K562 (cell line): ENCODE measurements at regions not wholly inside any gene's neighbourhood (a gene's known extent, or its start where the extent isn't known, plus 50 kb on each side); places are given as distances from the start of the nearest gene placed in this dataset.

Experiments used
- ATAC-seq: fragments of 200-7000 bp; cut with Tn5 transposase; 3 replicates; pipeline ENCODE4 v1.9.1; 2020; ENCODE audit warnings: moderate library complexity
- BruUV-seq: library from RNA; stranded (reverse); fragments of 400-500 nt; replicated peaks from 2 replicates; lab custom pipeline; 2021; lab: Mats Ljungman, UMichigan
- CTCF ChIA-PET: fragments of 300-600 bp; formaldehyde crosslinking; extraction: SDS; loops from one replicate; lab custom pipeline; 2021; ENCODE audit warnings: low intra/inter-chr PET ratio; lab: Yijun Ruan, JAX
- POLR2A ChIA-PET: fragments of 300-600, 350-650 bp; sonication (Branson Sonifier 250); formaldehyde crosslinking; extraction: SDS; loops from one replicate; lab custom pipeline; 2021; ENCODE audit warnings: antibody characterized with exemption, inconsistent platforms; lab: Yijun Ruan, JAX
- DNase-seq, 4 experiments: peaks; one replicate each; pipeline versions ENCODE4 v3.0.0 to v3.0.0-alpha.2; 2011 to 2018; ENCODE audit warnings: low spot score in 3 of 4, mixed read lengths in 3 of 4; ENCODE audit errors: extremely low read depth in 1 of 4
- FAIRE-seq: peaks from 2 replicates; lab custom pipeline; 2011; peaks lifted over from hg19 to GRCh38; lab: Jason Lieb, UNC
- H2AFZ ChIP-seq: 2 replicates; pipeline ENCODE4 v1.6.0; 2011; ENCODE audit warnings: low read depth, low read length, control low read depth, inconsistent platforms
- H3K27ac ChIP-seq: fragments of 200-600 bp; 3 replicates; pipeline ENCODE4 v1.8.0; 2011; ENCODE audit warnings: low read depth, mild to moderate bottlenecking, control low read depth, inconsistent platforms, low read length, moderate library complexity, mixed read lengths; ENCODE audit errors: extremely low read depth
- H3K27me3 ChIP-seq, 2 experiments: fragments of 300-600 bp in 1 of 2; 2 replicates in 1 of 2; 3 replicates in 1 of 2; pipeline versions ENCODE4 v1.6.0 to v1.8.0; 2011; ENCODE audit warnings: inconsistent platforms in 2 of 2, low read length in 2 of 2, mild to moderate bottlenecking in 1 of 2, mixed read lengths in 1 of 2, moderate library complexity in 1 of 2; ENCODE audit not compliant: control insufficient read depth in 2 of 2, insufficient read depth in 2 of 2
- H3K36me3 ChIP-seq: fragments of 300-600 bp; 3 replicates; pipeline ENCODE4 v1.8.0; 2011; ENCODE audit warnings: mild to moderate bottlenecking, low read length, inconsistent platforms; ENCODE audit not compliant: control insufficient read depth, insufficient read depth
- H3K4me1 ChIP-seq, 2 experiments: fragments of 200-600 bp in 1 of 2; replicated peaks in 1 of 2; 2 replicates in 1 of 2; 3 replicates in 1 of 2; pipeline versions ENCODE4 v1.5.1 to v1.8.0; 2011; ENCODE audit warnings: inconsistent platforms in 2 of 2, low read length in 2 of 2, mild to moderate bottlenecking in 1 of 2, mixed read lengths in 1 of 2, moderate library complexity in 1 of 2; ENCODE audit not compliant: control insufficient read depth in 2 of 2, insufficient read depth in 2 of 2
- H3K4me2 ChIP-seq: 2 replicates; pipeline ENCODE4 v1.6.1; 2011; ENCODE audit warnings: low read length, control low read depth, inconsistent platforms, mixed read lengths; ENCODE audit not compliant: insufficient read depth
- H3K4me3 ChIP-seq: fragments of 200-600 bp; sonication (generic), shearing (Covaris generic); 2 replicates; pipeline ENCODE4 v1.5.1; 2016; ENCODE audit warnings: control low read depth, inconsistent platforms
- H3K79me2 ChIP-seq: fragments of 200-600 bp; 3 replicates; pipeline ENCODE4 v1.8.0; 2011; ENCODE audit warnings: low read length, inconsistent platforms; ENCODE audit not compliant: control insufficient read depth, insufficient read depth
- H3K9ac ChIP-seq, 2 experiments: 2 replicates each; pipeline versions ENCODE4 v1.6.0 to v1.6.1; 2011; ENCODE audit warnings: low read depth in 2 of 2, low read length in 2 of 2, control low read depth in 1 of 2, inconsistent platforms in 1 of 2, mild to moderate bottlenecking in 1 of 2, mixed read lengths in 1 of 2; ENCODE audit not compliant: insufficient read depth in 1 of 2
- H3K9me1 ChIP-seq: one replicate; pipeline ENCODE4 v1.6.0; 2011; ENCODE audit warnings: inconsistent platforms, mild to moderate bottlenecking, low read length, moderate library complexity; ENCODE audit not compliant: control insufficient read depth, insufficient read depth
- H3K9me3 ChIP-seq: replicated peaks from 2 replicates; pipeline ENCODE4 v1.5.1; 2011; ENCODE audit warnings: low read depth, low read length, inconsistent platforms; ENCODE audit not compliant: control insufficient read depth, insufficient read depth
- H4K20me1 ChIP-seq: replicated peaks from 2 replicates; pipeline ENCODE4 v1.6.1; 2011; ENCODE audit warnings: low read length, inconsistent platforms, mixed read lengths; ENCODE audit not compliant: control insufficient read depth, insufficient read depth
- NCOR1 ChIP-seq: fragments of 450-650 bp; IDR thresholded peaks from 2 replicates; pipeline ENCODE4 v1.6.1; 2016; ENCODE audit warnings: mild to moderate bottlenecking, moderate library complexity
- RBBP5 ChIP-seq: fragments of 200-600 bp; sonication (generic); IDR thresholded peaks from 2 replicates; pipeline ENCODE4 v1.6.1; 2012; ENCODE audit warnings: borderline replicate concordance, mild to moderate bottlenecking, low read length, control low read depth, inconsistent platforms; ENCODE audit not compliant: insufficient read depth, poor library complexity, severe bottlenecking
- SIRT6 ChIP-seq: IDR thresholded peaks from one replicate; pipeline ENCODE4 v1.6.1; 2012; ENCODE audit warnings: low read depth, mild to moderate bottlenecking, control low read depth, inconsistent platforms, low read length, moderate library complexity
- SRSF1 ChIP-seq: fragments of 200-400 bp; formaldehyde crosslinking; IDR thresholded peaks from 2 replicates; pipeline ENCODE4 v1.6.1; 2017; ENCODE audit warnings: mild to moderate bottlenecking, low read depth, low read length, moderate library complexity
- TAF1 ChIP-seq: IDR thresholded peaks from 2 replicates; pipeline ENCODE4 v1.6.1; 2011; ENCODE audit warnings: mild to moderate bottlenecking, low read length, moderate library complexity; ENCODE audit not compliant: insufficient read depth, control insufficient read depth, severe bottlenecking; ENCODE audit errors: extremely low read depth
- TFE3 ChIP-seq: fragments of 450-650 bp; formaldehyde crosslinking; IDR thresholded peaks from 2 replicates; pipeline ENCODE4 v1.4.0; 2020; ENCODE audit warnings: mild to moderate bottlenecking, mixed read lengths
- THRAP3 ChIP-seq: fragments of 450-650 bp; IDR thresholded peaks from 2 replicates; pipeline ENCODE4 v1.6.1; 2016; ENCODE audit warnings: mild to moderate bottlenecking, inconsistent platforms, borderline replicate concordance
- U2AF1 ChIP-seq: fragments of 200-400 bp; formaldehyde crosslinking; optimal IDR thresholded peaks from 2 replicates; pipeline ENCODE3; 2017; ENCODE audit warnings: mild to moderate bottlenecking, low read depth, low read length, moderate library complexity
- ZFP30 ChIP-seq: fragments of 250-450 bp; sonication (Bioruptor Pico); IDR thresholded peaks from 2 replicates; pipeline ENCODE4 v1.8.0; 2022; ENCODE audit warnings: moderate library complexity, mild to moderate bottlenecking, inconsistent platforms, borderline replicate concordance
- ZNF165 ChIP-seq: fragments of 250-450 bp; sonication (Bioruptor Pico); IDR thresholded peaks from 2 replicates; pipeline ENCODE4 v1.4.0; 2020; ENCODE audit warnings: borderline replicate concordance
- ZNF174 ChIP-seq: fragments of 250-450 bp; sonication (Bioruptor Pico); IDR thresholded peaks from 2 replicates; pipeline ENCODE4 v1.4.0; 2020; ENCODE audit warnings: mild to moderate bottlenecking
- ZNF224 ChIP-seq: sonication (generic); formaldehyde crosslinking; IDR thresholded peaks from 2 replicates; pipeline ENCODE4 v1.8.0; 2022; ENCODE audit warnings: mild to moderate bottlenecking, missing genetic modification reagents
- ZNF655 ChIP-seq: fragments of 250-450 bp; sonication (Bioruptor Pico); IDR thresholded peaks from 2 replicates; pipeline ENCODE4 v1.5.0; 2021
- ZNF717 ChIP-seq: fragments of 250-450 bp; sonication (Bioruptor Pico); IDR thresholded peaks from 2 replicates; pipeline ENCODE4 v1.5.0; 2021
- ZZZ3 ChIP-seq: fragments of 450-650 bp; IDR thresholded peaks from 2 replicates; pipeline ENCODE4 v1.6.1; 2016; ENCODE audit warnings: antibody characterized with exemption, mild to moderate bottlenecking, moderate library complexity
- WGBS: fragments of 100-300 bp; shearing (Covaris generic); methylation state at CpG from one replicate; pipeline ENCODE4 v1.1.6; 2016; ENCODE audit warnings: low coverage, mixed read lengths; ENCODE audit not compliant: insufficient coverage; ENCODE audit errors: missing lambda C conversion rate; 5-methylcytosine and 5-hydroxymethylcytosine counted together
- in situ Hi-C: fragments of 300-500 bp; cut with MboI; formaldehyde crosslinking; loops from 4 replicates; pipeline ENCODE4 v1.15.0; 2018; ENCODE audit warnings: inconsistent platforms, mixed read lengths
- intact Hi-C: fragments of 100-400 bp; cut with micrococcal nuclease; formaldehyde crosslinking; loops from 2 replicates; pipeline ENCODE4 v1.14.2; 2022

GRCh38 chr4:108535757-108536156 lies 84.6 kb upstream of the RPL34 start:
- POLR2A ChIA-PET, result interaction anchor here (0.7 kb wide), 1 partner anchor 54 kb away, joined by 3 read pairs; no protein-coding TSS in a partner anchor
- FAIRE-seq, result no peak
- no peak overlapping the region for H3K9ac ChIP-seq
- H2AFZ ChIP-seq, result no peak overlapping the region
- WGBS, result 3% methylated on average over 3 of the region's 3 CpGs
- H3K36me3 ChIP-seq, result no peaks in the 10 kb centered on the region
- H3K79me2 ChIP-seq, result no peaks in the 10 kb centered on the region
- intact Hi-C loops, result no loop called here
- no peak for ATAC-seq
- no peaks in the 10 kb centered on the region for H3K4me1 ChIP-seq
- DNase-seq, result no peak
- TF ChIP-seq SIRT6, result no peak
- no peak for TF ChIP-seq NCOR1
- TF ChIP-seq TAF1, result no peak
- no peak for TF ChIP-seq ZNF174 (CRISPR knock-in tag)
- no peak for TF ChIP-seq ZFP30
- TF ChIP-seq THRAP3, result no peak
- TF ChIP-seq ZNF165 (CRISPR knock-in tag), result no peak
- no peak for TF ChIP-seq U2AF1
- TF ChIP-seq TFE3 (CRISPR knock-in tag), result no peak
- no peak for TF ChIP-seq SRSF1
- no peak for TF ChIP-seq ZZZ3
- TF ChIP-seq RBBP5, result no peak
- no peak for TF ChIP-seq ZNF717 (CRISPR knock-in tag)
- TF ChIP-seq ZNF224 (CRISPR knock-in tag), result no peak
- no peak for TF ChIP-seq ZNF655 (CRISPR knock-in tag)
- TF ChIP-seq, all 486 proteins: peak for 0
- H3K27me3 ChIP-seq, result peaks cover 2 to 9% of the 10 kb centered on the region in 2 experiments; a peak in 3 of 5 replicates
- no peaks in the 10 kb centered on the region for H3K9me3 ChIP-seq
- in situ Hi-C loops, result no loop called here
- BruUV-seq, result no TSS peak
- no peak overlapping the region for H3K4me3 ChIP-seq
- CTCF ChIA-PET, result no interaction called here
- H3K4me2 ChIP-seq, result no peak overlapping the region
- H3K9me1 ChIP-seq, result no peaks in the 10 kb centered on the region
- H3K27ac ChIP-seq, result no peak overlapping the region
- H4K20me1 ChIP-seq, result no peaks in the 10 kb centered on the region; the same call in 1 of the 2 replicates
